ENCODE measurements at regions not wholly inside any gene's neighbourhood (a gene's known extent, or its start where the extent isn't known, plus 50 kb on each side); places are given as distances from the start of the nearest gene placed in this dataset.

DNA sequence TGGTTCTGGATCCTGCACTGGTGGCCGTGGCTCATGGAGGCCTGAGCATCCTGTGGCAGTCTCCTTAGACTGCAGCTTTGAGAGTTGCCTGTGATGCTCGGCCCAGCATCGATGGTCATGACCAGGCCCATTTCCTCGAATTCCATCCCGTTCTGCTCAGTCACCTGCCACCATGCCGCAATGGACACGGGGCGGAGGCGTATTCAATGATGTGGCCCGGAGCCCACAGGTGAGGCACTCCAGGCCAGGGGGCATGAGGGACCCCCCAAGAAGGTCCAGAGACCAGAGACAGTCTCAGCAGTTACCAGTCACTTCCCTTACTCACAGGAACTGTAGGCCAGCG is 53.6 kb downstream of the SHANK2 start:
- no peak for DNase-seq
- H3K4me3 Mint-ChIP-seq = no peak overlapping the region
- H3K36me3 Mint-ChIP-seq (ENCODE audit: low read depth) = no peaks in the 10 kb centered on the region
- H3K4me1 Mint-ChIP-seq (ENCODE audit: low read depth) = no peaks in the 10 kb centered on the region
- ChIA-PET POLR2A (no interaction called here), CTCF (no interaction called here)
- H3K9me3 Mint-ChIP-seq = no peaks in the 10 kb centered on the region
- intact Hi-C loops (cut with micrococcal nuclease) = no loop called here
- ATAC-seq = no peak
- TF ChIP-seq, protein P1, sequence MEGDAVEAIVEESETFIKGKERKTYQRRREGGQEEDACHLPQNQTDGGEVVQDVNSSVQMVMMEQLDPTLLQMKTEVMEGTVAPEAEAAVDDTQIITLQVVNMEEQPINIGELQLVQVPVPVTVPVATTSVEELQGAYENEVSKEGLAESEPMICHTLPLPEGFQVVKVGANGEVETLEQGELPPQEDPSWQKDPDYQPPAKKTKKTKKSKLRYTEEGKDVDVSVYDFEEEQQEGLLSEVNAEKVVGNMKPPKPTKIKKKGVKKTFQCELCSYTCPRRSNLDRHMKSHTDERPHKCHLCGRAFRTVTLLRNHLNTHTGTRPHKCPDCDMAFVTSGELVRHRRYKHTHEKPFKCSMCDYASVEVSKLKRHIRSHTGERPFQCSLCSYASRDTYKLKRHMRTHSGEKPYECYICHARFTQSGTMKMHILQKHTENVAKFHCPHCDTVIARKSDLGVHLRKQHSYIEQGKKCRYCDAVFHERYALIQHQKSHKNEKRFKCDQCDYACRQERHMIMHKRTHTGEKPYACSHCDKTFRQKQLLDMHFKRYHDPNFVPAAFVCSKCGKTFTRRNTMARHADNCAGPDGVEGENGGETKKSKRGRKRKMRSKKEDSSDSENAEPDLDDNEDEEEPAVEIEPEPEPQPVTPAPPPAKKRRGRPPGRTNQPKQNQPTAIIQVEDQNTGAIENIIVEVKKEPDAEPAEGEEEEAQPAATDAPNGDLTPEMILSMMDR (IDR thresholded peaks at IDR 0.05) = no peak
- no peak overlapping the region for H3K27ac Mint-ChIP-seq
- peaks cover 2% of the 10 kb centered on the region for H3K27me3 Mint-ChIP-seq

DNA sequence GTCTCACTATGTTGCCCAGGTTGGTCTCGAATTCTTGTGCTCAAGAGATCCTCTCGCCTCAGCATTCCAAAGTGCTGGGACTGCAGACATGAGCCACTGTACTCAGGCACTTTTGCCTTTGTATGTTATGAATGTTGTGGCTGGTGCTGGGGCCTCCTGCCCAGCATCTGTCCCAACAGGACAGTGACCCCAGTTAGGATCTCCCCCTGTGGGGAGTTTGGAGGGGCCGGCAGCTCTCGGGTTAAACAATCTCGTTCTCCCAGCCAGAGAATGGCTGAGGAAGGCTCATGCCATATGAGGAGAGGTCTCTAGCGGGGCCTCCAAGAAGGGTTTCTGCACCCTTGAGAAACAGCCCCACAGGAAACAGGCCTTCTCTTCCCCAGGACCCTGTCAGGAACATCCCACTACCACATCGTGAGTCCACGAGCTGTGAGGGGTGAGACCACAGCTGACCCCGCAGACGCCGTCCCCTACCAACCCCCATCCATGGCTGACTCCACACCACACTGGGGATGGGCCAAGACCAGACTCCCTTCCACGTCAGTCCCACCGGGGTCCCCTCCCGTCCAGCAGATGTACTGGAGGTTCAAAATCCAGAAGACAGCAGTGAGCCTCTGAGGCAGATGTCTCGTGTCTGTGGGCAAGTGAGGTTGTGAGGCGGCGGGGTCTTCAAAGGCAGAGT is 54.1 kb downstream of the SHANK2 start:
- H3K4me1 Mint-ChIP-seq (ENCODE audit: low read depth) = no peaks in the 10 kb centered on the region
- TF ChIP-seq, protein P1 (IDR thresholded peaks at IDR 0.05) = no peak

GRCh38 chr11:71197096-71197495 is 55.3 kb downstream of the SHANK2 start:
- Mint-ChIP-seq H3K27ac (no peak overlapping the region), H3K4me1 (ENCODE audit: low read depth) (no peaks in the 10 kb centered on the region), H3K27me3 (peaks cover 2% of the 10 kb centered on the region), H3K36me3 (ENCODE audit: low read depth) (no peaks in the 10 kb centered on the region), H3K9me3 (no peaks in the 10 kb centered on the region), H3K4me3 (no peak overlapping the region)
- POLR2A ChIA-PET = no interaction called here
- CTCF ChIA-PET = no interaction called here
- no peak for ATAC-seq
- intact Hi-C loops (cut with micrococcal nuclease) = no loop called here
- no peak for DNase-seq
- TF ChIP-seq, protein P1 (IDR thresholded peaks at IDR 0.05) = no peak

More for the DNA sequence above, 54.1 kb downstream of the SHANK2 start:
- no peak overlapping the region for H3K4me3 Mint-ChIP-seq
- no peak for DNase-seq
- ATAC-seq = no peak
- no peak overlapping the region for H3K27ac Mint-ChIP-seq
- H3K9me3 Mint-ChIP-seq = no peaks in the 10 kb centered on the region
- ChIA-PET CTCF (no interaction called here), POLR2A (no interaction called here)
- intact Hi-C loops (cut with micrococcal nuclease) = no loop called here
- peaks cover 2% of the 10 kb centered on the region for H3K27me3 Mint-ChIP-seq
- no peaks in the 10 kb centered on the region for H3K36me3 Mint-ChIP-seq (ENCODE audit: low read depth)

DNA sequence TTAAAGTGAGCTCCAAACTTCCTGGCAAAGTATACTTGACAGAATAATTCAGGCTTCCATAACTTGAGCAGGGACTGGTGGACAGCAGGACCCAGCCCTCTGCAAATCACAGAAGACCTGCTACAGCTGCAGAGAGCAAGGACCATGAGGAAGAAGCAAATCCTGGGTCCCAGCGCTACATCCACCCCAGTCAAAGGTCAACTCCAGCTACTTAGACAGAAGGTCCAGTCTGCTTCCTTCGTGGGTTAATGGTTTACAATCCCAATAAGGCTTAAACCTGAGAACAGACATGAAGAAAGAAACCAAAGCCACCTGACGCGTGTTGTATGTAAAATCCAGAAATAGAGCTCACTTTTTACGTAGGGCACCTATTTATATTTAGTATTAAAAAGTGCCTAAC is 57.7 kb downstream of the SHANK2 start:
- ChIA-PET CTCF (no interaction called here), POLR2A (no interaction called here)
- Mint-ChIP-seq H3K4me1 (ENCODE audit: low read depth) (no peaks in the 10 kb centered on the region), H3K36me3 (ENCODE audit: low read depth) (no peaks in the 10 kb centered on the region), H3K27me3 (no peaks in the 10 kb centered on the region), H3K9me3 (no peaks in the 10 kb centered on the region), H3K4me3 (no peak overlapping the region), H3K27ac (no peak overlapping the region)
- DNase-seq = no peak
- intact Hi-C loops (cut with micrococcal nuclease) = no loop called here
- TF ChIP-seq, protein P1 (IDR thresholded peaks at IDR 0.05) = no peak
- ATAC-seq = no peak

- no peaks in the 10 kb centered on the region for H3K9me3 Mint-ChIP-seq
- no peaks in the 10 kb centered on the region for H3K36me3 Mint-ChIP-seq (ENCODE audit: low read depth)
- TF ChIP-seq, protein P1 (IDR thresholded peaks at IDR 0.05) = no peak
- POLR2A ChIA-PET = no interaction called here
- no peaks in the 10 kb centered on the region for H3K4me1 Mint-ChIP-seq (ENCODE audit: low read depth)
- ATAC-seq = no peak
- no peak overlapping the region for H3K27ac Mint-ChIP-seq
- H3K4me3 Mint-ChIP-seq = no peak overlapping the region
- H3K27me3 Mint-ChIP-seq = no peaks in the 10 kb centered on the region
- intact Hi-C loops (cut with micrococcal nuclease) = no loop called here
- CTCF ChIA-PET = no interaction called here
- DNase-seq = no peak
Measured at GRCh38 chr11:71193431-71193830, 58.9 kb downstream of the SHANK2 start.

Measured in activated CD8-positive, alpha-beta T cell treated with anti-CD3 and anti-CD28 coated beads for 36 hours (primary cell).